ENCODE measurements at regions not wholly inside any gene's neighbourhood (a gene's known extent, or its start where the extent isn't known, plus 50 kb on each side); places are given as distances from the start of the nearest gene placed in this dataset.
A peak's percentile ranks its signal among the peaks of the same experiment; 100 is the strongest.

DNA sequence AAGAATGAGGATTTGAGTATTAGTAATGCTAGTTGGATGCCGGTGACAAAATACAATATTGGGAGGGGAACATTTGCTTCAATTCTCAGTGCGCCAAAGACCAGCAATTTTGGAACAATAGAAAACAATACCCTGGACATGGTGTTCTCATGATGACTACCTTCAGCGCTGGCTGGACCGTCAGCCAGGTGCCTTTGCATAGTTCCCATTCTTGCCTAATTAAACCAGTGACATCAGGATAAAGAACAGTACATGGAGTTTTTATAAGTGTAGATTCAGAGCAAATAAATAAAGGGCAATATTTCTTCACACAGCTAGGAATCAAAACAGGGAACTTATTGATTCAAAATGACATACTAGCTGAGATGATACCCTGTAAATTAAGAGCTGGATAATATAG is 404.8 kb upstream of the RORA start:
- DNase-seq = no peak

DNA sequence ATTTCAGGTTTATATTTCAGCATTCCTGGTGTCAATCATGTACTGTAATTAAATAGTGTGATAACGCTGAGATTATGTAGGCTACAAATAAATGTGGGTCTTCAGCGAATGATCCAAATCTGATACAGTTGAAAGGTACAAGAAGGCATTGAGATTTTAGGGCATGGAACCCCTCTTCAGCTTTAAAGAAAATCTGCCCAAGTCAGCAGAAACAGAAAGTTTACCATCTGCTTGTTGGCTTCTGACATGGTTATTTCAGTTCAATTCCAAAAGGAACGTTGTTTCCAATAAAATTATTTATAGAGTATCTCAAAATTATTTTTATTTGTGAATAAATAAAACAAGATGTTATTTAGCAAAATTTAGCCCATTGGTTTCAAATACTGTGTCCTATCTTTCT is 400.2 kb upstream of the RORA start:
- DNase-seq = no peak

DNA sequence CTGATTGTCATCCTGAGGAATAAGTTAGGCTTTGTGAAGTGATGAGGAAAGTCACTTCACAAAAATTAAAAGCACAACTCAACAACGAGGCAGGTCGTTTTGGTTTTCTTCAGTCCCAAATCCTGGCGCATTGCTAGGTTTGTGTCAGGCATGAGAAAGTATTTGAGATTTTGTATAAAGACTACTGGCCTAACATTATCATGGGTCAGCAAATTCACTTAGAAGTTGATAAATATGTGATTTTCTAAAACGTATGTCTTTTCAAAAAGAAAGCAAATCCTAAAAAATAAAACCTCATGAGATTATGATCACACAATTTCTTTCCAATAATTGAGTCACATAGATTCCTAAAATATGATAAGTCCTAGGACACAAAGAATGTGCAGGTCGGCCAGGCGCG is 395.8 kb upstream of the RORA start:
- DNase-seq = no peak

DNA sequence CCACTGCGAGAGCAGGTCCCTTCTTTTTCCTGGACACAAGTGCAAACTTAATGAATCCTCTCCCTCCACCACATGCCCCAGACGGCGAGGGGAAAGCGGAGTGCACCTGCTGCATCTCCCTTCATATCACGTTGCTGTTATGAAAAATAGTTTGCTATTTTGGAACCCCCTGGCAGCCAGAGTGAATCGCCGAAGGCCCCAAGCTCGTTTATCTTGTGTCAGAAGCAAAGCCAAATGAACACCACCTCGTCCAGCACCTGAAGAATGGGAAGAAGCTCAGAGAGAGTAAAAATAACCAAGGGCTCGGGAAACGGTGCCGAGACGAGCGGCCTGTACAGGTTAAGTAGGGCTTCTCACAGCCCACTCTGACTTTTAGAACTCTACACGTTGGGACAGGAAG is 394.6 kb upstream of the RORA start:
- no peak for DNase-seq

DNA sequence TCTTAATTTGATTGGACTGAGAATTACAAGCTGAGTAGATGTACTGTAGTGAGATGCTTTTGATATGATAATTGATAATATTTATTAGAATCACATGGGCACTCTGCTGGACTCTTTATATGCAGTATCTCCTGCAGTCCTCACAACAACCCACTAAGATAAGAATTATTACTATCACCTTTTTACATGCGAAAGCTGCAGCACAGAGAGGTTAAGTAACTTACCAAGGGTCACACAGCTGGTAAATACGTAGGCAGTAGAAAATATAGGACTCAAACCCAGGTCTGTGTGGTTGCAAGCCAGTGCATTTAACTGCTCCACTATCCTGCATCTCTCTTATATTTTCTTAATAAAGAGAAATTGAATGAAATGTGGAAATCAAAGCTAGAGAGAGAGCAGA is 392.8 kb upstream of the RORA start:
- DNase-seq = no peak

DNA sequence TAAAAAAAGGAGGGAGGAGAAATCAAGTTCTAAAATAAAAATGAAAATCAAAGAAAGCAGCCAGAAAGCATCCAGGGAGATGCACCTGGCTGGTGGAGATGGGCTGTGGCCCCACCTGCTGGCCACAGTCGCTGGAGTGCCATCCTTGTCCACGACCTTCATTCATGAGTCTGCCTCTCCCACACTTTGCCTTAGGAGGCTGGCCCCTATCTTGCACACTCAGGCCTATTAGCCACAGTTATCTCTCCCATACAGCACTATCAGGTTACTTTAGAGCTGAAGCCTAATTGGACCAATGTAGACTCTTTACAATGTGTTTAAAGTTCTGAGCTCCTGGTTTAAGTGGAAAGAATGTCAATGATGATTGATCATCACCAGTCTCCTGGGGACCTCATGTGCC is 392.0 kb upstream of the RORA start:
- DNase-seq = no peak

DNA sequence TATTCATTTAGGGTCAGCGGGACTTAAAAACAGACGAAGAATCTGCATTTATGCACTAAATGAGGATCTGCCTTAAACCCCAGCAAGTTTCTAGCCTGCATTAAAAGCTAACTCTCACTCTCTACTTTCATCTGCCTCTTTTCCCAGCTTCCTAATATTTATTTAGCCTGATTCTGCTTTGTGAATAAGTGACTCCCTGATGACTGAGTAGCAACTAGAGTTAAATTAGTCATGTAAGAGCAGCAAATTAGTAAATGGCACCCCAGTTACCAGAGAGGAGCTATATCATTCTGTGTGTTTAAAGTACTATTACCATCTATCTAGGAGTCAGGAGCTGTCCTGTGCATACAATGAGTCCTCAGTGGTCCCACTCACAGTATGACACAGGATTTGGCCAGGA is 391.0 kb upstream of the RORA start:
- no peak for DNase-seq

DNA sequence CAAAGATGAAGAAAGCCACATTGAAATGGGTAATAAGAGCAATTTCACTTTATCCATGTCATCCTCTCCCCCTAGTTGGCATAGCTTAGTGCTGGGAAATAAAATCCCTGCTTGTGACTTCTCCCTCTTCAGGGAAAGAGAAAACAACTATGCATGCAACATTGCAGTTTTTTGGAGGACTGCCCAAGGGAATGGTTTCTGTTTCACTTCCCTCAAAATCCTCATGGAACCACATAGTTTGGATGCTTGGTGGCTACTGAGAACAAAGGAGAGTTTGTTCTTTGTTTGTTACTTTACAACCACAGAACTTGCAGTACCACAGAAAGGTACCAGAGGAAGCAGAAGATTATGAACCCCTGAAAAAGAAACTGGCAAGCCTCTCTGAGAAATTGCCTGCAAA is 384.6 kb upstream of the RORA start:
- no peak for DNase-seq

DNA sequence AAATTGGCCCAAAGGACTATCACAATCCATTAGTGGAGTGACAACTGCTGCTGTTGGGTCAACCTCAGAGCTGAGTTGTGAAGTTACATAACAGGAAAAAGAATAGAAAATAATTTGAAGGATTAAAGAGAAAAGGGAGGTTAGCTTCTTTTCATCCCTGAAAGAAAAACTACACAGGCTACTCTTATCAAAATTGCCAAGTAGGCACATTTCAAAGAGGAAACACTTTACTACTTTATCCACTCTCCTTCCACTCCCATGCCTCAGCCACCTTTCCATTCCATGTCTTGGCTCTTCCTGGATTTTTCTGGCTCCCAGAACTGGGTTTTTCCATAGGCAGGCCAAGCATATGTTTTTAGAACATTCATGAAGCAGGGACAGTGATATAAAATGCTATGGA is 384.0 kb upstream of the RORA start:
- DNase-seq = no peak

DNA sequence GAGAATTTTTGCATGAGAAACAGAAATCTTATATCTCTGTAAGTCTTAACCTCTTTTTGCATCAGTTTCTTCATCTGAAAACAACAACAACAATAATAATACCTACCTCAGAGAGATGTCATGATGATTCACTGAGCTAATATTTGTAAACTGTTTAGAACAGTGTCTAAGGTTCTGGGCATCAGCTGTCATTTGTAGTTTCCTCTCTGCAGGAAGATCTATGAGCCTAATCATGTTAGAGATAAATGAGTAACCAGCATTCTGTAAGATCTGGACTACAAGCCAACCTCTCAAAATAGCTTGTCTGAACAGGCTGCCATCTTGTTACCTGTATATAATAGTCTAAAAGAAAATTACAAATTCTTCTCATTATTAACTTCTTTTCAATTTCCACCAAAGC is 383.0 kb upstream of the RORA start:
- DNase-seq = no peak

DNA sequence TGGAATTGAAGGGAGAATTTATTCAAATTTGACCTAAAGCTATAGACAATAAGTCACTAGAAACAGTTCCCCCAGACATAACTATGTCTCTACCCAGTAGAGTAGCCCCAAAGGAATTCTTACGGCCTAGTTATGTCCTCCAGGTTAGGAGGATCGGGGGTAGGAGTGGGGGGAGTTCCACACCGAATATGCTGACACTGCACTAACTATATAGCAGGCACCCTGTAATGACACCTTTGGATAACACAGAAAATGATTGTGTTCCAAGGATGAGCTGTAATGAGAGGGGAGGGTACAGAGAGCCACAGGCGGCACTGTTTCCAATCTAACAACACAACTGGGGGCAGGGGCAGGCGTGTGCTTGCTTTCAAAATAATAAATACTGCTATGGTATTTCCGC is 376.2 kb upstream of the RORA start:
- DNase-seq = no peak

DNA sequence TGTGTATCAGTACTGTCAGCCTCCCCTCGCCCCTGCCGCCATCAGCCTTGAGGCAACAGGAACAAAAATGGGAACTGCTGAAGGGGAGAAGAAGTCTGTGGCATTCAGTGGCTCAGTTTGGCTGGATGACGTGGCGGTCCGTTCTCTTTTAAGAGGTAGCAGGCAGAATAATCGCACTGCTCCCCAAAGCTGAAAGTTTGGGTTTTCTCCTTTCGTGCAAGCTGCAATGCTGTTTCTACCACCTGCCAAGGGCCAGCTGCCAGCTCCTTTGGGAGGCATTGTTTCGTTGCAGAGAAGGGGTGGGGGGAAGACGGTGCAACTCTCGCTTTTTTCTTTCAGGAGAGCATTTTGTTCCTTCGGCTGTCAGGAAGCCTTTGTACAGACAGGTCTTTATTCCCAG is 369.6 kb upstream of the RORA start:
- DNase-seq = no peak

DNA sequence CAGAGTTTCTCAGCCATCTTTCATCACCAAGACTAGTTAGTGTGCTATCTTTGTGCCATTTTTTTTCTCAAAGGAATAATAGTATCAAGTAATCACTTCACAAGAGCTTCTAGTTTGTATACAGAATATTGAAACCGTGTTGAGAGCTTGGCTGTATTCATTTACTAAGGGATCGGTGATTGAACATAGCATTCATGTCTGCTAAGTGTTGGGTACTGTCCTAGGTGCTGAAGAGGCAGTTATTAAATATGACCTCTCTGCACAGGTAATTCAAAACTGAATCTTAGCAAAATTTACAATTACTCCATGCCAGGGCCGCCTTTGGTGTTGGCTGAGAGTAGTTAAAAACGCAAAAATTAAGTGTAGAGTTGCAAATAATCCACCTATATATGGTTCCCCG is 355.3 kb upstream of the RORA start:
- DNase-seq = peak; percentile 0

DNA sequence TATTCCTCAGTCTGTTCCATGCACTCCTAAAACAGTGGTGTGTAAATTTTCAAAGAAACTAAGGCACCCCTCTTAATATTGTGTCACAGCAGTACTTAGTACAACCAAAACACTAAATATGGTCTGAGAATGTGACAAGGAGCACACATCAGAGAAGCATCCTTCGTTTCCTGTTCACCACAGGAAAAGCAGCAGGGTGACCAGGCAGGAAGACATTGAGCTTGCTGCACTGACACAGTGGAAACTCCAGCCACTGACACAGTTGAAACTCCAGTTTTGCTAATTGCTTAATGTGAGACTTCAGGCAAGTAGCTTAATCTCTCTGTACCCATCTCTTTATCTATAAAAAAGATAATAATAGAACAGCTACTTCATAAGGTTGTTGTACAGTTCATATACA is 353.0 kb upstream of the RORA start:
- no peak for DNase-seq

DNA sequence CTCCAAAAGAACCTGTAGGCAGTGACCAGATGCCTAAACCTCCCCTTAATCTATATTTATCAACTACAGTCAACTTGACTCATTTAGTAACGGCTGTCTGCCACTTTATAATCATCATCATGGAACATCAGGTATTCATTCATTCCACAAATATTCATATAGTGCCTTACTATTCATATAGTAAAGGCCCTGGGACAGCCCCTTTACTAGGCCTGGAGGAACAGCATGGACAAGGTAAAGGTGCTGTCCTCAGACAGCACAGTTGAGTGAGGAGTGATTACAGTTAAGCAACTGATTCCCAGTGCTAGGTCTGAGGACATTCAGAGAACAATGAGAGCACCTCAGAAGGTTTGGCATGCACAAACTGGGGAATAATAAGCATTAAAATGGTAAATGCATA is 346.5 kb upstream of the RORA start:
- DNase-seq = no peak

DNA sequence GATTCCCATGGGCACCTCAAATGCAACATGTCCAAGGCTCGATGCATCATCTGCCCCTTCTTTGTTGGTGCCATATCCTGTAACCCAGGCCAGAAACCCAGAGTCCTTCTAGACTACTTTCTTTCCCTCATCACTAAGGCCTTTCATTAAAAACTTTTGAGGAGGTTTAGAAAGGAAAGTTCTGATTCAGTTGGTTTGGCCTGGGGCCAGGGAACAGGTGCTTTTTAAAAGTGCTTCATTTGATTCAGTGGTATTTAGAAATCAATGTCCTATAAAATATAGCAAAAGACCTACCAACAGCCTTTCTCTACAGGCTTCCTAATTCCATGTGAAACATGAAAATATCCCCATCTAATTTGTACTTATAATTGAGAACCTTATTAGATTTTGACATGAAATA is 341.9 kb upstream of the RORA start:
- DNase-seq = no peak

DNA sequence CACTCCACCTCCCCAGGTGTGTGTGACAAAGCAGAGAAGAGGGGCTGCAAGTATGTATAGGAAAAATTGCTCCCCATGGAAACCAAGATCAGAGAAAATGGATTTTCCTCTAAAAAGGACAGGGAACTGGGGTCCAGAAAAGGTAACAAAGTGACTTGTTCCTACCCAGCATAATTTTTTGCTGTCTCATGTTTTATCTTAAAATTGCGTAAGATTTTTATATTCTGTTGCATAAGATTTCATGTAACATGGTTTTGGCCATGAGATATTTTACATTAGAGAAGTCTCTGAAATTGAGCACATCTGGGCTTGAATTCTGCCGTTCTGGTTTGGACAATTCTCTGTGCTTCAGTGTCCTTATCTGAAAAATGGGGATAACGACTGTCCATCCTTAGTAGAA is 335.7 kb upstream of the RORA start:
- no peak for DNase-seq

DNA sequence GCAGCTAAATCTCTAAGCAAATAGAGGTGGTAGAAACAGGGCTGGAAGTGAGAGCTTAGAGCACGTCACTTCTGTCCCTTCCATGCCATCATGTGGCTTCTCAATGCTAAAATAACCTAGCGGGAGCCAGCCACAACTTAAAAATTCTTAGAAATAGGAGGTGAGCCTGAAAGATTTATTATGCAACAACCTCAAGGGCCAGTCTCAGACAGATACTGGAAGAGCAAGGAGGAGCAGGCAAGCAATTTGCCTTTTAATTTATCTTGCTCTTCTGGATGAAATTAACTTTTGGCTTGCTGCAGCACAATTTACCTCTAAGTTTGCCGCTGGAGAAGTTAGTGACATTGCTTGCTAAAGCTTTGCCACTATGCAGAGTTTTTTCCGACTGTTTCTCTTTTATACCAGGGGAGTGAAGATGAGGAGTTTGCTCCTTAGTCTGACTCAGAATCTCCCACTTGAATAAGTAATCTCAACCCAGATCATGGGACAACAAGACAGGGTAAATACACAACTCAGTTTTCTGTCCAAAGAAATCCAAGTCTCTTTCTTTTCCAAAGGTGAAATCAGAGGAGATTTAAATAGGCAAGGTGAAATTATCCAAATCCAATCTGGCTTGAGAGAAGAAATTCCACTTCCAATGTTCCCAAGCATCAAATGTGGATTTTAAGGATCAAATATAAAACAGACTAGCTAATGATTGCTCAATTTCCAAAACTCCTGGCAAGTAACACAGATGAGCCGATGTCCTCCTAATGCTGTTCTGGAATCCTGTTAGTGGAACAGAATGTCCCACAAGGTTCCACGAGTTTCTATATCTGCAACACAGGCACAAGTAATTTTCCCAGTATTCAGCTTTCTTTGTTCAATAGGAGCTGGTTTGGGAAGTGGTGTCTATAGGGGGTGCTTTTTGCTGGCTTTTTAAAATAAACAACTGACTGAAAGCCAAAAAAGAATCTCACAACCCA is 329.4 kb upstream of the RORA start:
- peak; percentile 10 for DNase-seq

DNA sequence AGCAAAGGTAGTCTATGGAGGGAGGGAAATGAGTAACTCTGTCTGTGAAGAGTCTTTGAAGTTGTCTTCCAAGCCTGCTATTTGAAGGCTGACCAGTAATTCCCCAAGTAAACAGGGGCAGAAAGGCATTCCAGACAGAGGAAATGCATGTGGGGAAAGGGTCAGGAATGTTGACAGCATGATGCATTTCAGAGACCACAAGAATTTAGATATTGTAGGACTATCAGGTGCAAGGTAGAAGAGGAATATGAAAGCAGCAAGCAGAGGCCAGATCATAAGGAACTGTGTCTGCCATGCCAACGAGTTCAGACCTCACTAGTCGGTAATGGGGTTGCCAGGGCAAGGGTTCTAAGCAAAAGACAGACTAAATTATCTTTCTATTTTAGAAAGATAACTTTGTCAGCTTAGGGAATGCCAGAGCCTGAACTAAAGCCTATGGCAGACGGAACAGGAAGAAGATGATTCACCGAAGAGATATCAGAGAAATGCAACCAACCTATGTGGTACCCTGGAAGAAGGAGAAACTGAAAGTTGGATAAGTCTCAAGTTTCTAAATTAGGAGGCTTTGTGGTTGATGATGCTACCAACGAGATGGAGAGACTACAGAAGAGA is 327.0 kb upstream of the RORA start:
- DNase-seq = no peak

DNA sequence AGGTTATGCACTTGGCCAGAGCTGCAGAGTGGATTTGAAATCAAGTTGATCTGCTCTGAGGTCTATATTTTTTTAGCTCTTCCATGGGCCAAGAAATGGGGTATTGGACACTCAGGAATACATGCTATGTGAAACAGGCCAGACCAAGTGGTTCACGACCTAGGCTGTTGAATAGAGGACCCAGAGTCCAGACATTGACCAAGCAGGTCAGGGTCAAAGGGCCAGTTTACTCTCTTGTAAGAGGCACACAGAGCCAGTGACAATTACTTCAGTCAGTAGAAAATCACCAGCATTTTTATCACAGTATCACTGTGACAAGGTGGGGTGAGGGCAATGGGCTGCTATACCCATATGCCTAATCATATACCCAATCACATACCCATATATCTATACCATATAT is 320.6 kb upstream of the RORA start:
- DNase-seq = no peak

DNA sequence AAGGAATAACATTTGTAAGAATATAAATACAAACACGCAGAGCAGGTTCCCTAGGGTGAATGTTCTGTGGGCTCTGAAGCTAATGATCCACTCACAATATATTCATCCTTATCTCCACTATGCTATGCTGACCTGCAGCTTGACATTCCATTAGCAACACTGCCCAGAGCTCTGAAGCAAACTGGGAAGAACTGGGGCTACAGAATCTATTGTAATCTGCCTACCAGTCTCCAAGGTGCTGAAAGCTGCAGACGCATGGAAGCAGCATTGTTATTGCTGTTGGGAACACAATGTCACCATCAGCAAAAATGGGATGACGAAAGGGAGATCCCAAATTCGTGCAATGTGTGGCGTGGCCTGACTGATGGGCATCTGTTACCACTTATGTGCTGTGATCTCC is 316.7 kb upstream of the RORA start:
- no peak for DNase-seq

DNA sequence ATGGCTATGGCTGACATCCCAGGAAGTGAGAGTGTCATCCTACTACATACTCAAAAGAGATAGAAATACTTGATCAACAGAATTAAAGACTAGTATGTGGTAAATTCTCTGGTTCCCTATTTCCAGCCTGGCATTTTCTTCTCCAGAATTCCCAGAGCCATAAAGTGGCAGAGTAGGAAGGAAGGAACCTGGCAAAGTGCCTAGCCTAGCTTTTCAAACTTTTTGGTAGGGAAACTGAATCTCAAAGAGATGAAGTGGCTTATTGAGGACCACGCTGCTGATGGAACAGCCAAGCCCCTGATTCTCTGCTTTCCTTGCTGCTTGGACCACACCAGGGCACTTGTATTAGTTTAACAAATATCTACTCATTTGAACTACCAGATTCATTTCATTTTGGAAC is 312.4 kb upstream of the RORA start:
- no peak for DNase-seq

DNA sequence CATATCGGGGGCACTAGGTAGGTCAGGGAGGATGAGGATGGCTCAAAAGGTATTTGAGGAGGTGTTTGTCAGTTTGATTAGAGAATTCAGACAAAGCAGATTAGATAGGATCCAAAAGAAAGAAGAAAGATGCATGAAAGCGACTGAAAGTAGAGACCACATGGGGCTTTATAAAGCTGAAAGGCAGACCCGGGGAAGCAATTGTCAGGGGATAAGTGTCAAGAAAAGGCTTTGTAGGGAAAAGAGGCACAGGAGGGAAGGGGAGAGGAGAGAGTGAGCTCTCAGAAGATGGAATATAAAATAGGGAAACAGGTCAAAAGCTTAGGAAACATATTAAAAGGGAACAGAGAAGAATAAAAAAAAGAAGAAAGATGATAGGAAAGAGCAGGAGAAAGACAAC is 308.2 kb upstream of the RORA start:
- no peak for DNase-seq

DNA sequence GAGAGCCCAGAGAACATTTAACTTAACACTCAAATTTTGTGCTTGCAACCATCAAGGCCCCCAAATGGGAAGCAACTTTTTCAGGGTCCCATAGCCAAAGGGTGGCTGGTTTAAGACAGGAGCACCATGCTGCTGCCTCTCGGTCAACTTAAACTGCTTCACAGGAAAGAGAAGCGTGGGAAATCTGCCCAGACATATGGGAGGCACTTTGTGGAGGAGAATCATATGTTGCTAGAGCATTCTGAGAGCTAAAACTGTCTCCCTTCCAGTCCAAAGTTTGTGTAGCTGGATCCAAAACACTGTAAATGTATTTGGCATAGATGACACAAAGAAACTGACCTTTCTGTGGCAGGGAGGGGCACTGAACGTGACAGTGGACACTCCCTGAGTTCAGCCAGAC is 305.9 kb upstream of the RORA start:
- no peak for DNase-seq

Data from muscle of arm (tissue), 1 donor.